ENCODE measurements at regions not wholly inside any gene's neighbourhood (a gene's known extent, or its start where the extent isn't known, plus 50 kb on each side); places are given as distances from the start of the nearest gene placed in this dataset.

- TF ChIP-seq CTCF (IDR thresholded peaks at IDR 0.05) (no peak), POLR2AphosphoS5 (IDR thresholded peaks at IDR 0.05) (no peak), POLR2A (IDR thresholded peaks at IDR 0.05) (no peak)
Observed at GRCh38 chr9:13035822-13036221, 243.7 kb downstream of the MPDZ start.
